ENCODE measurements at regions not wholly inside any gene's neighbourhood (a gene's known extent, or its start where the extent isn't known, plus 50 kb on each side); places are given as distances from the start of the nearest gene placed in this dataset.

DNA sequence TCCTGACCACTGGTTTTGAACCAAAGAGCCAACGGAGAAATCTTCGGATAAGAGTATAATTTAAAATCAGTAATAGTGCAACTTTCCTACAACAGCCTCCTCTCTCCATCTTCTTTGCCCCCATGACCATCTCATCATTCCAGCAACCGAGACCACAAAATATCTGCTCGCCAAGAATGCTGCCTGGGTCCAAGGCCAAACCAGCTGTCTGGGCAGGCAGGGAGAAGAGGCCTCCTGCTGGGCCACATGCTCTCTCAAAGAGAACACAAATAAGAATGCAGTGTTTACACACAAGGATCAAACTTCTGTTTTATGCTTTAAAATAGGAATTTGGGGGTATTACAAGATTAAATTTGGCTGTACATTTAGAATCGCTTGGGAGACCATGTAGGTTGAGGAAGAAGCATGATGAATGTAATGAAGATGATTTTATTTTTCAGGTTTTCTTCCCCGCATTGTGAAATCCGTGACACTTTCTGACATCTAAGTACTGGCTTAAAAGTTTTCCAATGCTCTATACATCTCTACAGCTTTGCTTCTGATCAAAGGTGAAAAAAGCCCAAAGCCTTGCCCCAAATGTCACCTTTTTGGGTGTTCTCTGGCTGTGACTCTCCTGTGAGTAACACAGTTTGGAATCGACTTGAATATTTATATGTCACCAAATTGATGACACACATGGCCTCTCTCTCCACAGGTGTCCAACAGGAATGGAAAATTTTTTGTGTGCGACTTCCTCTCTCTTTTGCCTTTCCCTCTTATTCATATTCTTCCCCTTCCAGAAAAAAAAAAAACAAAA lies 79.4 kb upstream of the PROKR2 start:
- no peak for TF ChIP-seq POLR2A (IDR thresholded peaks at IDR 0.05)
- TF ChIP-seq CTCF (IDR thresholded peaks at IDR 0.05) = no peak
